ENCODE measurements at regions not wholly inside any gene's neighbourhood (a gene's known extent, or its start where the extent isn't known, plus 50 kb on each side); places are given as distances from the start of the nearest gene placed in this dataset.

DNA sequence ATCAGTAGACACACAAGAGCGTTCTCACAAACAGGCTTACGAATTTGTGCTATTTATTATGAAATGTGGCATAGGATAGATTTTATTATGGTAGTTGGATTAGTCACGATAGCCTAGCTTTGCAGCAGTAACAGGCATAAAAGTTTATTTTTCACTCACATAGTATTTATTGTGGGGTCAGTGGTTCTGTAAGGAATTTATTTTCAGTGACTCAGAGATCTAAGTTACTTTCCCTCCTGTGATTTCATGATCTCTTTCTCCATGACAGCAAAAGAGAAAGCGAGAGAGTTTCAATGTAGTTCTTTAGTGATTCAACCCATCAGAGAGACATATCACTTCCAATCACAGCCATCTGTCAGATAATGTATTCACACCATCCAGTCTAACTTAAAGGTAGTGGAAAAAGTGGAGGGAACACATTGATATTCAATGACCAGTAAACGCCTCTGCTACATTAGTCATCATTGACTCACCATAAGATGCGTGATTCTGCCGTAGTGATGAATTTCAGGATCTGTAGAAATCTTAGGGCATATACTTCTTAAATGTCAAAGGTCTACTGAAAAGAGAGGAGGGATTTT is 605.5 kb downstream of the HDGFL1 start:
- no peaks in the 10 kb centered on the region for H3K4me1 ChIP-seq
- DNase-seq (ENCODE audit: extremely low spot score): no peak
- 84% methylated on average over 7 of the region's 7 CpGs for WGBS
- no peaks in the 10 kb centered on the region for H3K36me3 ChIP-seq
- TF ChIP-seq POLR2A (IDR thresholded peaks at IDR 0.05; ENCODE audit: low read depth) (no peak), EP300 (IDR thresholded peaks at IDR 0.05) (no peak)
- no peak overlapping the region for H3K27ac ChIP-seq (replicated peaks in 1 of 4)
- no peaks in the 10 kb centered on the region for H3K27me3 ChIP-seq
- H3K4me3 ChIP-seq: no peak overlapping the region
- intact Hi-C loops (cut with DNase I): no loop called here
- H3K9me3 ChIP-seq: no peaks in the 10 kb centered on the region

DNA sequence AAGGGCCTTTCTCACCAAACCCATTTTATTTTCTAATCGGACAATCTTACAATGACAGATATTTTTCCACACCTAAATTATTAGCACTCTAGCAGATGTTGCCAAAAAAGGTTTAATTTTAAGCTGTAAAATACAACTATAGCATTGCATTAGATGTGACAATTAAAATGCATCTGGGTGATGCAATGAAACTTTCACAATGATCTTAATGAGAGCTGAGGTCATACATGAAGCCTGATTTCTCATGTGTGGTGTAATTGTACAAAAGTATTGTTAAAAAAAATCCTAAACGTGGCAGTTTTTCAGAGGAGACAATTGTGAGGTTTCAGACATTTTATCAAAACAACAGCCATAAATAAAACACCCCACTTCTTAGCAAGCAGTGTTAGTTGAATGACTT is 606.0 kb downstream of the HDGFL1 start:
- intact Hi-C loops (cut with DNase I): no loop called here
- Histone ChIP-seq H3K27ac (replicated peaks in 1 of 4) (no peak overlapping the region), H3K4me3 (no peak overlapping the region), H3K27me3 (no peaks in the 10 kb centered on the region), H3K4me1 (peaks cover 0 to 2% (median under 1%) of the 10 kb centered on the region in 4 donors), H3K9me3 (no peaks in the 10 kb centered on the region), H3K36me3 (no peaks in the 10 kb centered on the region)
- TF ChIP-seq POLR2A (IDR thresholded peaks at IDR 0.05; ENCODE audit: low read depth) (no peak), EP300 (IDR thresholded peaks at IDR 0.05) (no peak), POLR2AphosphoS5 (IDR thresholded peaks at IDR 0.05) (no peak)
- no peak for DNase-seq (ENCODE audit: extremely low spot score)
- 73% methylated on average over 2 of the region's 2 CpGs for whole genome bisulfite sequencing

DNA sequence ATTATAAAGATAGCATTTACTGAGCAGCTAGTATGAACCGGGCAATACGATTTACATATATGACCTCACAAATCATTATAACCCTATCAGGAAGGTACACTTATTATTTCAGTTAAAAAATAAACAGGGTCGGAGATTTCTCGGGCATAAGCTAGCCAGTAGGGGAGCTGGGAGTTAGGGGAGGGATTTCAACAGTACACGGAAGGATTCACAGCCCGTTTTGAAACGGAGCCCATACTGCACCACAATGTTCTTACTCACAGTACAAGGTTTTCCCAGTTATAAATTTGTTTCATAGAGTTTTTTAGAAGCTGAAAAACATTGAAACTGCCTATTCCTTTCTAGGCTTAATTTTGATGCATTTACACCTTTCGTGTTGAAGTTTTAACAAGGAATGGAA is 607.1 kb downstream of the HDGFL1 start:
- intact Hi-C loops (cut with DNase I): no loop called here
- H3K9me3 ChIP-seq: no peaks in the 10 kb centered on the region
- TF ChIP-seq, protein P1, sequence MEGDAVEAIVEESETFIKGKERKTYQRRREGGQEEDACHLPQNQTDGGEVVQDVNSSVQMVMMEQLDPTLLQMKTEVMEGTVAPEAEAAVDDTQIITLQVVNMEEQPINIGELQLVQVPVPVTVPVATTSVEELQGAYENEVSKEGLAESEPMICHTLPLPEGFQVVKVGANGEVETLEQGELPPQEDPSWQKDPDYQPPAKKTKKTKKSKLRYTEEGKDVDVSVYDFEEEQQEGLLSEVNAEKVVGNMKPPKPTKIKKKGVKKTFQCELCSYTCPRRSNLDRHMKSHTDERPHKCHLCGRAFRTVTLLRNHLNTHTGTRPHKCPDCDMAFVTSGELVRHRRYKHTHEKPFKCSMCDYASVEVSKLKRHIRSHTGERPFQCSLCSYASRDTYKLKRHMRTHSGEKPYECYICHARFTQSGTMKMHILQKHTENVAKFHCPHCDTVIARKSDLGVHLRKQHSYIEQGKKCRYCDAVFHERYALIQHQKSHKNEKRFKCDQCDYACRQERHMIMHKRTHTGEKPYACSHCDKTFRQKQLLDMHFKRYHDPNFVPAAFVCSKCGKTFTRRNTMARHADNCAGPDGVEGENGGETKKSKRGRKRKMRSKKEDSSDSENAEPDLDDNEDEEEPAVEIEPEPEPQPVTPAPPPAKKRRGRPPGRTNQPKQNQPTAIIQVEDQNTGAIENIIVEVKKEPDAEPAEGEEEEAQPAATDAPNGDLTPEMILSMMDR (IDR thresholded peaks at IDR 0.05): no peak
- TF ChIP-seq EP300 (IDR thresholded peaks at IDR 0.05) (no peak), POLR2AphosphoS5 (IDR thresholded peaks at IDR 0.05) (no peak), POLR2A (IDR thresholded peaks at IDR 0.05; ENCODE audit: low read depth) (no peak)
- 93% methylated on average over 8 of the region's 8 CpGs for WGBS
- H3K27ac ChIP-seq (replicated peaks in 1 of 4): no peak overlapping the region
- H3K4me1 ChIP-seq: peaks cover 0 to 12% (median 9%) of the 10 kb centered on the region in 4 donors
- H3K36me3 ChIP-seq: no peaks in the 10 kb centered on the region
- H3K27me3 ChIP-seq: no peaks in the 10 kb centered on the region
- DNase-seq (ENCODE audit: extremely low spot score): no peak
- no peak overlapping the region for H3K4me3 ChIP-seq

DNA sequence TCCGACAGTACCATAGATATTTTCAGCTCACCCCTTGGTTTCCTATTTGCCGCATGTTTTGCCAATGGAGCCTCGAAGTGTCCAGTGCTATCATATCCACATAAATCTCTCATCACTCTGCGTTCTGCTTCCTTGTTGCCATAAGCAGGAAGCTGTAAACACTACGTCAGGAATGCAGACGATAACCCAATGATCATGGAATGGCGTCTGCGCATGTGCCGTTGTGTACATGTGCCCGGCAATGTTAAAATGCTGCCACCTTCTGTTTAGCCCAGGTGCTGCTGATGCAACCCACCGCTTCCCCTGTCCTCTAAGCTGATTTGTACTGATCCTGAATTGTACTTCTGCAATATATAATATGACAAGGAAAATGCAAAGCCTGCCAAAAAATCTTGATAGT is 607.5 kb downstream of the HDGFL1 start:
- Histone ChIP-seq H3K36me3 (no peaks in the 10 kb centered on the region), H3K4me1 (peaks cover 0 to 12% (median 9%) of the 10 kb centered on the region in 4 donors), H3K27me3 (no peaks in the 10 kb centered on the region), H3K9me3 (no peaks in the 10 kb centered on the region), H3K4me3 (no peak overlapping the region), H3K27ac (replicated peaks in 1 of 4) (no peak overlapping the region)
- TF ChIP-seq POLR2AphosphoS5 (IDR thresholded peaks at IDR 0.05): no peak
- no peak for TF ChIP-seq POLR2A (IDR thresholded peaks at IDR 0.05; ENCODE audit: low read depth)
- TF ChIP-seq EP300 (IDR thresholded peaks at IDR 0.05): no peak
- TF ChIP-seq, protein P1 (IDR thresholded peaks at IDR 0.05): no peak
- no peak for DNase-seq (ENCODE audit: extremely low spot score)
- 80% methylated on average over 11 of the region's 11 CpGs for WGBS
- intact Hi-C loops (cut with DNase I): no loop called here

DNA sequence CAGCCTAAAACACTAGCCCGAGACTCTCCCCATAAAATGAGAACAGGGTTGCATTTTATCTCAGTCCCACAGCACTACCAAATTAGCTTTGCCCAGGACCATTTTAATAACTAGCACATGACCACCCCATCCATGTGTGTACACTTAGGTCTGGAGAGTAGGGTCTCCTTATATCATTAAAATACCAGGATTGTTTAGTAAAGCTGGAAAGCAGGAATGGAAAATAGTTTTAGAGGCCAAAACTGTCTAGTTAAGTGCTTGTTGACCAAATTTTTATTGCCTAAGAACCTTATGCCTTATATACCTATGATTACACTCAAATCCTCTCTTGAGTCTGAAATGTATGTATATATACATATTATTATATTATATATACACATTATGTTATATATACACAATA is 608.4 kb downstream of the HDGFL1 start:
- H3K27ac ChIP-seq (replicated peaks in 1 of 4): no peak overlapping the region
- DNase-seq (ENCODE audit: extremely low spot score): no peak
- no peaks in the 10 kb centered on the region for H3K27me3 ChIP-seq
- TF ChIP-seq POLR2AphosphoS5 (IDR thresholded peaks at IDR 0.05) (no peak), POLR2A (IDR thresholded peaks at IDR 0.05; ENCODE audit: low read depth) (no peak), EP300 (IDR thresholded peaks at IDR 0.05) (no peak)
- TF ChIP-seq, protein P1 (IDR thresholded peaks at IDR 0.05): no peak
- no peak overlapping the region for H3K4me3 ChIP-seq
- H3K9me3 ChIP-seq: no peaks in the 10 kb centered on the region
- WGBS: 75% methylated on average over 1 of the region's 1 CpG
- intact Hi-C loops (cut with DNase I): no loop called here
- H3K4me1 ChIP-seq: peaks cover 0 to 12% (median 9%) of the 10 kb centered on the region in 4 donors
- no peaks in the 10 kb centered on the region for H3K36me3 ChIP-seq

DNA sequence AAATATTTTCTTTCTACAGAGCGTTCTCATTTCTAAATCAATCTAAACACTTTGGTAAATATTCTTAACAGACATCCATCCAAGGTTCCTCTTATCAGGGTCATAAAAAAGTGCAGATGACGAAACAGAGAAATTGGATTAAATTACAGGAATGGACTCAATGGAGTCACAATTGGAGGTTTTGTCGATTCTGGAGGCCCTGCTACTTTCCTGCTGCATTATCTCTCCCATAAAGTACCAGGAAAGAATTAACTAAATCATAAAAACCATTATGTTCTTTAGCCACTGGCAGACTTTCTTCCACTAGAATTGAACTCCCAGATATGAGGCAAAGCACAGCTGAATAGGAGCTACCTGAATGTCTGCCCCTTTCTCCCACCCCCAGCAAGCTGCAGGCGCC is 610.6 kb downstream of the HDGFL1 start:
- H3K9me3 ChIP-seq: no peaks in the 10 kb centered on the region
- TF ChIP-seq EP300 (IDR thresholded peaks at IDR 0.05): no peak
- TF ChIP-seq POLR2AphosphoS5 (IDR thresholded peaks at IDR 0.05): no peak
- TF ChIP-seq POLR2A (IDR thresholded peaks at IDR 0.05; ENCODE audit: low read depth): no peak
- TF ChIP-seq, protein P1 (IDR thresholded peaks at IDR 0.05): no peak
- 93% methylated on average over 4 of the region's 4 CpGs for WGBS

More for the DNA sequence above, 610.6 kb downstream of the HDGFL1 start:
- no peaks in the 10 kb centered on the region for H3K27me3 ChIP-seq
- H3K4me1 ChIP-seq: peaks cover 0 to 12% (median 9%) of the 10 kb centered on the region in 4 donors
- H3K36me3 ChIP-seq: no peaks in the 10 kb centered on the region
- intact Hi-C loops (cut with DNase I): no loop called here
- no peak overlapping the region for H3K4me3 ChIP-seq
- H3K27ac ChIP-seq (replicated peaks in 1 of 4): no peak overlapping the region
- DNase-seq (ENCODE audit: extremely low spot score): no peak

Data from esophagus muscularis mucosa (tissue), 4 donors.